HG03432 (cell line): ENCODE measurements at regions not wholly inside any gene's neighbourhood (a gene's known extent, or its start where the extent isn't known, plus 50 kb on each side); places are given as distances from the start of the nearest gene placed in this dataset.

Source experiments
- ATAC-seq: cut with Tn5 transposase; IDR thresholded peaks from one replicate; pipeline ENCODE4 v1.9.1; 2021; ENCODE audit warnings: mild to moderate bottlenecking, moderate library complexity; ENCODE audit not compliant: unreplicated experiment

- peak; percentile 15 for ATAC-seq
These were observed 247.5 kb downstream of the MBNL1 start for GRCh38 chr3:152516216-152516615.

- no peak for ATAC-seq
These were observed 248.8 kb downstream of the MBNL1 start for GRCh38 chr3:152517502-152517901.

GRCh38 chr3:152518346-152518745, 249.6 kb downstream of the MBNL1 start:
- peak; percentile 34 for ATAC-seq

- peak; percentile 67 for ATAC-seq
These were observed 250.6 kb downstream of the MBNL1 start for GRCh38 chr3:152519376-152519775.

- no peak for ATAC-seq
These were observed 253.3 kb downstream of the MBNL1 start for GRCh38 chr3:152522036-152522435.

GRCh38 chr3:152524198-152525140, 255.7 kb downstream of the MBNL1 start:
- ATAC-seq, result peak; percentile 62

- no peak for ATAC-seq
These were observed 263.0 kb downstream of the MBNL1 start for GRCh38 chr3:152531717-152532116.

GRCh38 chr3:152538518-152538917, 269.8 kb downstream of the MBNL1 start:
- no peak for ATAC-seq

GRCh38 chr3:152539191-152539764, 270.5 kb downstream of the MBNL1 start:
- ATAC-seq, result no peak

- ATAC-seq, result no peak
These were observed 271.4 kb downstream of the MBNL1 start for GRCh38 chr3:152540120-152540519.

- no peak for ATAC-seq
These were observed 278.4 kb downstream of the MBNL1 start for GRCh38 chr3:152547153-152547552.

- no peak for ATAC-seq
These were observed 280.5 kb downstream of the MBNL1 start for GRCh38 chr3:152549263-152549662.

GRCh38 chr3:152550284-152550683, 281.6 kb downstream of the MBNL1 start:
- peak; percentile 61 for ATAC-seq

GRCh38 chr3:152554980-152555379, 280.0 kb upstream of the P2RY1 start:
- ATAC-seq, result no peak

GRCh38 chr3:152555666-152556291, 279.2 kb upstream of the P2RY1 start:
- ATAC-seq, result no peak

- ATAC-seq, result peak; percentile 75
These were observed 278.1 kb upstream of the P2RY1 start for GRCh38 chr3:152556731-152557254.

GRCh38 chr3:152557302-152557999, 277.5 kb upstream of the P2RY1 start:
- peak; percentile 76 for ATAC-seq

- no peak for ATAC-seq
These were observed 276.5 kb upstream of the P2RY1 start for GRCh38 chr3:152558386-152558785.

GRCh38 chr3:152559246-152559645, 275.7 kb upstream of the P2RY1 start:
- no peak for ATAC-seq

- no peak for ATAC-seq
These were observed 270.5 kb upstream of the P2RY1 start for GRCh38 chr3:152564459-152564858.
